Endothelial cell (in vitro differentiated cells): ENCODE measurements at regions not wholly inside any gene's neighbourhood (a gene's known extent, or its start where the extent isn't known, plus 50 kb on each side); places are given as distances from the start of the nearest gene placed in this dataset.

Experiments
- DNase-seq: peaks from one replicate; pipeline ENCODE4 v3.0.0; 2021; ENCODE audit warnings: low spot score
- H3K27ac Mint-ChIP-seq: one replicate; pipeline ENCODE4 v1.8.0; 2021; ENCODE audit warnings: mixed read lengths, inconsistent platforms; ENCODE audit not compliant: unreplicated experiment
- H3K27me3 Mint-ChIP-seq: one replicate; pipeline ENCODE4 v1.8.0; 2021; ENCODE audit warnings: mild to moderate bottlenecking, moderate library complexity, mixed read lengths, inconsistent platforms; ENCODE audit not compliant: unreplicated experiment
- H3K36me3 Mint-ChIP-seq: one replicate; pipeline ENCODE4 v1.8.0; 2021; ENCODE audit warnings: mild to moderate bottlenecking, low read depth, mixed read lengths, inconsistent platforms; ENCODE audit not compliant: unreplicated experiment
- H3K4me1 Mint-ChIP-seq: one replicate; pipeline ENCODE4 v1.8.0; 2021; ENCODE audit warnings: mild to moderate bottlenecking, mixed read lengths, inconsistent platforms; ENCODE audit not compliant: unreplicated experiment
- H3K4me3 Mint-ChIP-seq: one replicate; pipeline ENCODE4 v1.8.0; 2021; ENCODE audit warnings: mild to moderate bottlenecking, mixed read lengths, inconsistent platforms; ENCODE audit not compliant: unreplicated experiment
- H3K9me3 Mint-ChIP-seq: one replicate; pipeline ENCODE4 v1.8.0; 2021; ENCODE audit warnings: mixed read lengths, inconsistent platforms; ENCODE audit not compliant: unreplicated experiment
- TF ChIP-seq, protein P1 (sequence below): fragments of 200-600 bp; sonication (generic); IDR thresholded peaks from one replicate; pipeline ENCODE4 v1.5.0; 2021; ENCODE audit warnings: antibody characterized with exemption; ENCODE audit not compliant: unreplicated experiment

DNA sequence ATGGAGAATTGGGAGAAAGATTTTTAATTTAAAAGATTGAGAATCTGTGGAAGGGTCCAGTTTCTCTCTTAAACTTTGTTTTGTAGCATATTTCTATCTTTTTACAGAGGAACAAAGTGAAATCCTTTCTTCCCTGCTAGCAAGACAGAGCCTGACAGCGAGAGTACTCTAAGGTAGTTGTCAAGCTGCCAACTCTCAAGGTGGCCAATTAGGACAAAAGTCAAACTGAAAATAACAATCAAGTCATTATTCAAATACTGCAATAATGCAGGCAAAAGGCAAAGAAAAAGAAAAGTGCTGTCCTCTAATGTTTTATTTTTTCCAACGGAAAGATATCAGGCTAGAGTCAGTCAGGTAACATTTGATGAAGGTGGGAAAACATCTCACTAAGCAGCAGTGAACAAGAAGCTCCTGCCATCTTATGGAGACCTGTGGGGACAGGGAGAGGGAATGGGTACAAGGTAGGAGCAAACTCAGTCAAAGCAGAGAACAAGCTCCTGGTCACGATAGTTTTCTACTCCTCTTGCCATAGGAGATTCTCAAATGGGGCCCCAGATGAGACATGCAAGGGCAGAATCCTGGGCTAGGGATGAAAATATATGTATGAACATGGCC lies 801.9 kb upstream of the SLITRK1 start:
- no peaks in the 10 kb centered on the region for H3K9me3 Mint-ChIP-seq

DNA sequence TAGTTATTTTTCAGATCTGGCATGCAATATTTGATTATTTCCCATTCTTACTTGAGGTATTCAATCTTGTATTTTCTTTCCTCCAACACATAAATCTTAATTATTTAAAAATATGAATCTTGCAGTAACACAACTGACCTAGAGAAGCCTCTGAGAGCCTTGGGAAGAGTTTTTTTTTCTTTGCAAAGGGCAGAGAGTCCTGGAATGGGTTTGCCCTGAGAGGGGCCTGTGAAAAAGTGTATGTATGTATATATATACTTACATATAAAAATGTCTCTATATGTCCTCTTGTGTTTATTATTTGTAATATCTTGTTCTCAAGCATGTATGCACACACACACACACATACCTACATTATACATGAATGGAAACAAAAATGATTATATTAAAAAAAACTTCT lies 801.2 kb upstream of the SLITRK1 start:
- TF ChIP-seq, protein P1, sequence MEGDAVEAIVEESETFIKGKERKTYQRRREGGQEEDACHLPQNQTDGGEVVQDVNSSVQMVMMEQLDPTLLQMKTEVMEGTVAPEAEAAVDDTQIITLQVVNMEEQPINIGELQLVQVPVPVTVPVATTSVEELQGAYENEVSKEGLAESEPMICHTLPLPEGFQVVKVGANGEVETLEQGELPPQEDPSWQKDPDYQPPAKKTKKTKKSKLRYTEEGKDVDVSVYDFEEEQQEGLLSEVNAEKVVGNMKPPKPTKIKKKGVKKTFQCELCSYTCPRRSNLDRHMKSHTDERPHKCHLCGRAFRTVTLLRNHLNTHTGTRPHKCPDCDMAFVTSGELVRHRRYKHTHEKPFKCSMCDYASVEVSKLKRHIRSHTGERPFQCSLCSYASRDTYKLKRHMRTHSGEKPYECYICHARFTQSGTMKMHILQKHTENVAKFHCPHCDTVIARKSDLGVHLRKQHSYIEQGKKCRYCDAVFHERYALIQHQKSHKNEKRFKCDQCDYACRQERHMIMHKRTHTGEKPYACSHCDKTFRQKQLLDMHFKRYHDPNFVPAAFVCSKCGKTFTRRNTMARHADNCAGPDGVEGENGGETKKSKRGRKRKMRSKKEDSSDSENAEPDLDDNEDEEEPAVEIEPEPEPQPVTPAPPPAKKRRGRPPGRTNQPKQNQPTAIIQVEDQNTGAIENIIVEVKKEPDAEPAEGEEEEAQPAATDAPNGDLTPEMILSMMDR, result no peak
- Mint-ChIP-seq H3K4me1 (no peaks in the 10 kb centered on the region), H3K9me3 (no peaks in the 10 kb centered on the region), H3K36me3 (no peaks in the 10 kb centered on the region), H3K27ac (no peak overlapping the region), H3K27me3 (no peaks in the 10 kb centered on the region), H3K4me3 (no peak overlapping the region)
- DNase-seq, result no peak

More for the DNA sequence above, 801.9 kb upstream of the SLITRK1 start:
- Mint-ChIP-seq H3K4me3 (no peak overlapping the region), H3K36me3 (no peaks in the 10 kb centered on the region), H3K27ac (no peak overlapping the region), H3K4me1 (no peaks in the 10 kb centered on the region), H3K27me3 (no peaks in the 10 kb centered on the region)
- DNase-seq, result no peak
- TF ChIP-seq, protein P1, result no peak

DNA sequence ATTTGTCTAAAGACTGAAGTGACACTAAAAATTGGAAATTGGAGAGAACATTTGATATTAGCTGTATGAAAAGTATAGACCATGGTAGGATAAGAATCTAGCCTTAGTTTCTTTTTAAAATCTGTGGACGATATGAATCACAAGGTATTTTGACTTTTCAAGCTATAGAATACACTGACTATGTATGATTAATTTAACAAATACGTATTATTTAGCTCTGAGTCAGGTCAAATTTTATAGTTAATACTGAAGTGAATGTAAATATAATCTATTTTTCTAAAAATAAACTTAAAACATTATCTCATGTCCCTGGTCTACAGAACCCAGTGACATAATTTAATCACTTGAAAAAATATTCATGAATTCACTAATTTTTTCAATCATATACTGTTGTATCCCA lies 795.6 kb upstream of the SLITRK1 start:
- H3K4me1 Mint-ChIP-seq, result no peaks in the 10 kb centered on the region
- TF ChIP-seq, protein P1, result no peak
- H3K36me3 Mint-ChIP-seq, result no peaks in the 10 kb centered on the region
- no peak for DNase-seq
- H3K27ac Mint-ChIP-seq, result no peak overlapping the region
- no peaks in the 10 kb centered on the region for H3K27me3 Mint-ChIP-seq
- H3K9me3 Mint-ChIP-seq, result no peaks in the 10 kb centered on the region
- no peak overlapping the region for H3K4me3 Mint-ChIP-seq

DNA sequence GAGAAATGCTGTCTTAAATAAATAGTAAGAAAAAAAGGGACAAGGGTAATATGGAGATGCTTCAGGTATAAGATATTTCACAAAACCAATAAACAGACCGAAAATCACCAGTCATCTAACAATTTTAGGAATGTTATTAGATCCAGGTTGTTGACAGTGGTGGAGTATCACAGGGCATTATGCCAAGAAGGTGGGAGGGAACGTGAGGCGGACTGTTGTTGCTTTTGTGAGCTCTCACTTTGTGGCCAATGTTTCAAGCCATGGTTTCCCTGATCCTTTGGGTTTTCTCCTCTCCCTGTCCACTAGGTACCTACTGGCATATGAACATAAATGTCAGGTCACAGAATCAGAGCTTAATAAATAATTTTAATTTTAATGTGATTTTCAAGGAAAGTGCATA lies 790.3 kb upstream of the SLITRK1 start:
- no peaks in the 10 kb centered on the region for H3K9me3 Mint-ChIP-seq
- no peaks in the 10 kb centered on the region for H3K27me3 Mint-ChIP-seq
- H3K4me1 Mint-ChIP-seq, result no peaks in the 10 kb centered on the region
- H3K27ac Mint-ChIP-seq, result no peak overlapping the region
- TF ChIP-seq, protein P1, result no peak
- H3K4me3 Mint-ChIP-seq, result no peak overlapping the region
- no peak for DNase-seq
- no peaks in the 10 kb centered on the region for H3K36me3 Mint-ChIP-seq

DNA sequence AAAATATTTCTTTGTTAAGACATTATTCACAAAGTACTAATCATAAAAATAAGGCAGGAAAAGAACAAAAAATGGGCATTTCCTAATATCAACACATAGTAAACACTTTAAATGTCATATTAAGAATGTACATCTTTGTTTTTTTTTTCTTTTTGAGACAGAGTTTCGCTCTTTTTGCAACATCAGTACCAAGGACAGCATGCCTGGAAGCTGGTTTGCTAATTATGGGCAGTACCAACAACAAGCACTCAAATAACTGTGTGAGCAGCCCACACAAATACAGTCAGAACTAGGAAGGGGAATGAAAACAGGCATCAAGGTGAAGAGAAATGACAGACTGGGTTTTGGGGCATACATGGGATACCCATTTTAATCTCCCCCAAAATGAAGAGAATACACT lies 788.0 kb upstream of the SLITRK1 start:
- Mint-ChIP-seq H3K4me3 (no peak overlapping the region), H3K27ac (no peak overlapping the region)
- TF ChIP-seq, protein P1, result no peak

More for the DNA sequence above, 788.0 kb upstream of the SLITRK1 start:
- no peaks in the 10 kb centered on the region for H3K36me3 Mint-ChIP-seq
- H3K27me3 Mint-ChIP-seq, result no peaks in the 10 kb centered on the region
- DNase-seq, result no peak
- no peaks in the 10 kb centered on the region for H3K4me1 Mint-ChIP-seq
- H3K9me3 Mint-ChIP-seq, result no peaks in the 10 kb centered on the region
